GM12864 (cell line): ENCODE measurements at regions not wholly inside any gene's neighbourhood (a gene's known extent, or its start where the extent isn't known, plus 50 kb on each side); places are given as distances from the start of the nearest gene placed in this dataset.

ENCODE experiments used
- DNase-seq: peaks from one replicate; pipeline ENCODE4 v3.0.0-alpha.2; 2011; ENCODE audit warnings: low read depth
- H3K4me3 ChIP-seq: 2 replicates; pipeline ENCODE4 v1.5.1; 2011; ENCODE audit warnings: mild to moderate bottlenecking, low read depth, low read length, control low read depth
- CTCF ChIP-seq: IDR thresholded peaks from 2 replicates; pipeline ENCODE4 v1.5.1; 2011; ENCODE audit warnings: low read depth, mild to moderate bottlenecking, moderate library complexity, low read length, control low read depth, inconsistent platforms; ENCODE audit errors: missing control alignments

DNA sequence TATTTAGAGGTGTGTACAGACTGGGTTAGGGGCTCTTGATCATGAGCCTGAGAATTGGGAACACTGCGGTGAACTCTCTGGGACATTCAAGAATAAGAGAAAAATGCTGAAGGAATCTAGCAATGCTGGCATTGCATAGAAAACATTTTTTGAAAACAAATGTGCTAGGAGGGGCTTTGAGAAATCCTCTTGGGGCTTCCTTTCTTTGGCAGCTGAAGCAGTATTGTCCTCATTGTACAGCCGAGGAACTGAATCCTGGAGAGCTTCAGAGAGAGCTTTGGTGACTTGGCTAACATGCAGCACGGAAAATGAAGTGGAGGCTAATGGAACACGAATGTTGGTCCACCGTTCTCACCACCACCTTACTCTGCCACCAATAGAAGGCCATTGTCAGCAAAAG, 107.3 kb upstream of the EFEMP1 start:
- no peak overlapping the region for H3K4me3 ChIP-seq
- TF ChIP-seq CTCF = no peak
- no peak for DNase-seq

- H3K4me3 ChIP-seq = no peak overlapping the region
- TF ChIP-seq CTCF = no peak
Measured at GRCh38 chr2:56034258-56034657, 110.7 kb upstream of the EFEMP1 start.

DNA sequence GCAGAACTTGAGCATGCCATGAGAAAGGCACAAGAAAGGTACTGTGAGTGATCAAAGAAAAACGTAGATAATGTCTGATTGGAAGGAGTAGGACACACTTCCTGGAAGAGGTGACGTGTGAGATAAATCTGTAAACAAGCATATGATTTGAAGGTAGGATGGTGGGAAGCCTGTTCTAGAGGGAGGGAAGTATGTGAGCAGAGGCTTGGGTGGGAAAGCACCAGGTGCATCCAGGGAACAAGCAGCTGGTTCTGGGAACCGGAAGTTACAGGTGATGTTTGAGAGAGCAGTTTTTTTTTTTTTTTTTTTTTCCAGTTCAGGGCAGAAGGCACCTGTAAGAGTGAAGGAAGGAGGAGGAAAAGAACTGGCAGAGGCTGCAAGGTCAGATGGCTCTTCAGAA, 116.6 kb upstream of the EFEMP1 start:
- DNase-seq = no peak
- H3K4me3 ChIP-seq = no peak overlapping the region
- TF ChIP-seq CTCF = no peak

More at GRCh38 chr2:56034258-56034657, 110.7 kb upstream of the EFEMP1 start:
- DNase-seq = no peak

DNA sequence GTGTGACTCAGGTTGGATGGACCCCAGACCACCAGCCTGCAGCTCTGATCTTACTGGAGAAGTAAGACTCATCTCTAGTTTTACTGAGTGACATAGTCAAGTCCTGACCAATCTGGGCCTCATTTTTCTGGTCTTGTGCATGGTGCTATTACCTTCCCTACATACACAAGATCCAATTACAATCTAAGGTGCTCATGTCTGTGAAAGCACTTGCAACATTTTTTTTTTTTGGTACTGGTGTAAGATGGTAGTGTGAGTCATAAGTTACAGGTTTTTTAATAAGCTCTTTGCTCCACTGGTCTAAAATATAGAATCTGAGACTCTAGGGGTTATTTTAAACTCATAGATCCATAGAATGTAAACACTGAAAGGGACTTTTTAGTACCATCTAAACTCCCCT, 117.3 kb upstream of the EFEMP1 start:
- no peak overlapping the region for H3K4me3 ChIP-seq
- TF ChIP-seq CTCF = no peak
- DNase-seq = no peak

DNA sequence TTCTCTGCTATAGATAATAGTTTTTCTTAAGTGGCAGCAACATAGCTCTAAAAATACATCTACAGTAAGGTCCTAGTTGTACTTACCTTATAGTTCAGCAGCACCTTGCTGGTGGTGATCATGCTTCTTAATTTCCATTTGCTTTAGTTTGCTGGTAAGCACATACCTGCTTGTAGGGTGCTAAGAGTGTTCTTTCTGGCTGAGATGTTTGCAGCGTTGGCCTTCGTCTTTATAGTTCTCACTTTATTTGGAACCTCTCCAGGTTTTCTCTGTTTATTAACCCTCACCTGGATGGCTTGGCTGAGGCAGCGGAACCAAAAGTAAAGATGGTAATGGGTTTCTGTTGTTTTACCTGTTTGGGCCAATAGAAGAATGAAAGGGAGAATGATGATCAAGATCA, 123.6 kb upstream of the EFEMP1 start:
- H3K4me3 ChIP-seq = no peak overlapping the region
- DNase-seq = no peak
- TF ChIP-seq CTCF = no peak

DNA sequence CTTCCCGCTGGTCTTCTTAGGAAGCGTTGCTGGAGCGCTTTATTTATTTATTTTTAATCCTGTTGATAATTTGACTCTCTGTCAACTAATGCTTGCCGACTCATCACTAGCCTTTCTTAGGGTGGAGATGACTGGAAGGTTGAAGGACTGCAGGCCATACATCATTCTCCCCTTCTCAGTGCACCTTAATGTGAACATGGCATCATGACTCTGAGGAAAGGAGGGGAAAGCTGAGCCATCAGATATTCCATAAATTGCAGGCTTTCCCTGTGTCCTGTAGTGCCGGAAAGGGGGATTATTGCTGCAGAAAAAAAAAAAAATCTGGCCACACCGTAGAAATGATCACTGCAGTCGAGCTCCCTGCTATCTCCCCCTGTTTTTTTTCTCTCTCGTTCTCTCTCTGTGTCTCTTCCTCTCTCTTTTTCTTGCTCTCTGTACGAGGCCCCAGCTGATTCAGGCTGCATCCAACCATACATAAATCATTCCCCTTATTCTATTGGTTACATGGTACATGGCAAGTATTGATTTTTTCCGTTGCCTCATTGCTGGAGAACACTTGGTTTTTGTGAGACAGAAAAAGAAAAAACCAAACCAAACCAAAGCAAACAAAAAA, 125.8 kb upstream of the EFEMP1 start:
- H3K4me3 ChIP-seq = no peak overlapping the region
- no peak for TF ChIP-seq CTCF
- no peak for DNase-seq

DNA sequence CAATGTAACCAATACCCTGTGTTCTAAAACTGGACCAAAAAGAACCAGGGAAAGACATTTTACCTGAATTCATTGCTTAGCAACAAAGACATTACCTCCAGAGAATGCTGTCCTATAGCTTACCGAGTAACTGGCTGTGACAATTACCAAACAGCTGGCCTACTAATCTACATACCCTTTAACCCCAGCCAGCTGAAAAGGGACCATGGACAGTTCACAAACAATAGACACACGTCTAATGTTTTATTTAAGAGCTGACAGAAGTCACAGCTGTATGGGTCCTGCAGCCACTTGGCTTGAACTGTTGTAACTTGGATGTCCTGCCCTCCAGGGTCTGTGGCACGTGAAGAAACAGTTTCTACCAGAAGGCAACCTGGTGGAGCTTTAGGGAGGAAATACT, 130.1 kb upstream of the EFEMP1 start:
- H3K4me3 ChIP-seq = no peak overlapping the region
- DNase-seq = no peak
- TF ChIP-seq CTCF = no peak
